ENCODE measurements at regions not wholly inside any gene's neighbourhood (a gene's known extent, or its start where the extent isn't known, plus 50 kb on each side); places are given as distances from the start of the nearest gene placed in this dataset.

GRCh38 chr2:129803032-129803431, 176.4 kb upstream of the RAB6C start:
- DNase-seq (ENCODE audit: low read depth, low spot score) (no peak), FAIRE-seq (no peak)
- Histone ChIP-seq H3K9ac (replicated peaks; ENCODE audit: extremely low read depth, insufficient read depth, low read length) (no peak overlapping the region), H3K4me3 (replicated peaks in 1 of 3; ENCODE audit: insufficient read depth in 1 of 3, low read depth in 1 of 3, low read length in 3 of 3) (no peak overlapping the region), H2AFZ (ENCODE audit: low read depth, low read length) (no peak overlapping the region), H3K36me3 (ENCODE audit: control insufficient read depth in 2 of 2, extremely low read depth in 1 of 2, insufficient read depth in 2 of 2, low read length in 2 of 2) (no peaks in the 10 kb centered on the region), H3K9me1 (replicated peaks; ENCODE audit: control insufficient read depth, extremely low read depth, insufficient read depth, low read length) (no peaks in the 10 kb centered on the region), H3K9me3 (replicated peaks; ENCODE audit: control insufficient read depth, insufficient read depth, low read length) (peaks cover 2% of the 10 kb centered on the region), H3K79me2 (ENCODE audit: control insufficient read depth, insufficient read depth, low read length) (no peaks in the 10 kb centered on the region), H3K4me2 (ENCODE audit: insufficient read depth, low read length) (no peak overlapping the region), H4K20me1 (replicated peaks; ENCODE audit: control insufficient read depth, extremely low read depth, insufficient read depth, low read length) (no peaks in the 10 kb centered on the region), H3K4me1 (ENCODE audit: control insufficient read depth, extremely low read depth, insufficient read depth, low read length) (no peaks in the 10 kb centered on the region), H3K27ac (ENCODE audit: insufficient read depth, low read depth, low read length) (no peak overlapping the region), H3K27me3 (ENCODE audit: control insufficient read depth in 2 of 2, insufficient read depth in 2 of 2, low read length in 2 of 2) (no peaks in the 10 kb centered on the region)
- ChIA-PET POLR2A (no interaction called here), CTCF (no interaction called here)
- no TSS peak for BruUV-seq (replicated peaks)
- no peak for TF ChIP-seq CTCF (IDR thresholded peaks at IDR 0.05; ENCODE audit: extremely low read depth in 1 of 2, insufficient read depth in 1 of 2, low read depth in 1 of 2, low read length in 2 of 2)
- intact Hi-C loops (cut with micrococcal nuclease) (no loop called here), dilution Hi-C loops (cut with MboI; ENCODE audit: extremely low pct_ligation_motif_present, low sequenced_read_pairs) (no loop called here)

GRCh38 chr2:129803871-129804270, 175.6 kb upstream of the RAB6C start:
- dilution Hi-C loops (cut with MboI; ENCODE audit: extremely low pct_ligation_motif_present, low sequenced_read_pairs) (no loop called here), intact Hi-C loops (cut with micrococcal nuclease) (no loop called here)
- Histone ChIP-seq H3K27ac (ENCODE audit: insufficient read depth, low read depth, low read length) (no peak overlapping the region), H3K9me3 (replicated peaks; ENCODE audit: control insufficient read depth, insufficient read depth, low read length) (peaks cover 2% of the 10 kb centered on the region), H3K9me1 (replicated peaks; ENCODE audit: control insufficient read depth, extremely low read depth, insufficient read depth, low read length) (no peaks in the 10 kb centered on the region), H3K4me3 (replicated peaks in 1 of 3; ENCODE audit: insufficient read depth in 1 of 3, low read depth in 1 of 3, low read length in 3 of 3) (no peak overlapping the region), H3K27me3 (ENCODE audit: control insufficient read depth in 2 of 2, insufficient read depth in 2 of 2, low read length in 2 of 2) (no peaks in the 10 kb centered on the region), H3K36me3 (ENCODE audit: control insufficient read depth in 2 of 2, extremely low read depth in 1 of 2, insufficient read depth in 2 of 2, low read length in 2 of 2) (no peaks in the 10 kb centered on the region), H3K4me2 (ENCODE audit: insufficient read depth, low read length) (no peak overlapping the region), H3K9ac (replicated peaks; ENCODE audit: extremely low read depth, insufficient read depth, low read length) (no peak overlapping the region), H2AFZ (ENCODE audit: low read depth, low read length) (no peak overlapping the region), H3K4me1 (ENCODE audit: control insufficient read depth, extremely low read depth, insufficient read depth, low read length) (no peaks in the 10 kb centered on the region), H3K79me2 (ENCODE audit: control insufficient read depth, insufficient read depth, low read length) (no peaks in the 10 kb centered on the region), H4K20me1 (replicated peaks; ENCODE audit: control insufficient read depth, extremely low read depth, insufficient read depth, low read length) (no peaks in the 10 kb centered on the region)
- POLR2A ChIA-PET = no interaction called here
- CTCF ChIA-PET = no interaction called here
- TF ChIP-seq GATA2 (IDR thresholded peaks at IDR 0.05; ENCODE audit: insufficient read depth, insufficient read length, low read depth, low read length) (no peak), JUN (IDR thresholded peaks at IDR 0.05; ENCODE audit: borderline replicate concordance, insufficient read depth, insufficient read length, low read depth) (no peak), CTCF (IDR thresholded peaks at IDR 0.05; ENCODE audit: extremely low read depth in 1 of 2, insufficient read depth in 1 of 2, low read depth in 1 of 2, low read length in 2 of 2) (no peak), POLR2AphosphoS5 (IDR thresholded peaks at IDR 0.05; ENCODE audit: insufficient read depth, low read depth, low read length) (no peak), POLR2A (IDR thresholded peaks at IDR 0.05; ENCODE audit: low read depth, low read length) (no peak), MAX (IDR thresholded peaks at IDR 0.05; ENCODE audit: insufficient read depth, insufficient read length) (no peak), EZH2 (IDR thresholded peaks at IDR 0.05; ENCODE audit: borderline replicate concordance, low read depth, low read length, severe bottlenecking) (no peak), FOS (IDR thresholded peaks at IDR 0.05; ENCODE audit: borderline replicate concordance, insufficient read depth, low read length) (no peak), MYC (IDR thresholded peaks at IDR 0.05; ENCODE audit: low read depth, low read length) (no peak)
- FAIRE-seq (no peak), DNase-seq (ENCODE audit: low read depth, low spot score) (no peak)
- no TSS peak for BruUV-seq (replicated peaks)
